ENCODE measurements at regions not wholly inside any gene's neighbourhood (a gene's known extent, or its start where the extent isn't known, plus 50 kb on each side); places are given as distances from the start of the nearest gene placed in this dataset.

- TF ChIP-seq EZH2 (IDR thresholded peaks at IDR 0.05; ENCODE audit: insufficient read depth, poor library complexity, severe bottlenecking) = no peak
- no peak for TF ChIP-seq EZH2phosphoT487 (IDR thresholded peaks at IDR 0.05; ENCODE audit: insufficient read depth, low read depth)
These were observed 754.8 kb downstream of the QKI start for GRCh38 chr6:164169355-164169754.
